ENCODE measurements at regions not wholly inside any gene's neighbourhood (a gene's known extent, or its start where the extent isn't known, plus 50 kb on each side); places are given as distances from the start of the nearest gene placed in this dataset.

- intact Hi-C loops (cut with micrococcal nuclease; ENCODE audit: unreplicated experiment): no loop called here
- no peak overlapping the region for H3K4me3 ChIP-seq (ENCODE audit: low read depth in 2 of 2, low read length in 2 of 2)
- H3K36me3 ChIP-seq (ENCODE audit: control insufficient read depth, insufficient read depth, low read length): no peaks in the 10 kb centered on the region
- H3K9me3 ChIP-seq (ENCODE audit: control insufficient read depth, insufficient read depth, low read depth, low read length): no peaks in the 10 kb centered on the region
- CTCF ChIA-PET: no interaction called here
- POLR2A ChIA-PET: no interaction called here
- in situ Hi-C loops (cut with HindIII; ENCODE audit: low pct_unique_long_range_greater_than_20kb, low sequenced_read_pairs): no loop called here
- no TSS peak for BruUV-seq (replicated peaks)
- ATAC-seq (no peak), DNase-seq (ENCODE audit: low read depth, low spot score) (no peak)
- TF ChIP-seq POLR2AphosphoS5 (IDR thresholded peaks at IDR 0.05; ENCODE audit: low read depth, low read length) (no peak), SIN3A (IDR thresholded peaks at IDR 0.05; ENCODE audit: borderline replicate concordance, insufficient read depth, low read depth, low read length) (no peak), REST (IDR thresholded peaks at IDR 0.05; ENCODE audit: insufficient read depth in 1 of 2, low read depth in 2 of 2, low read length in 1 of 2) (no peak), TCF7L2 (IDR thresholded peaks at IDR 0.05; ENCODE audit: low read depth, low read length) (no peak), CTCF (IDR thresholded peaks at IDR 0.05) (no peak)
- no peak overlapping the region for H3K27ac ChIP-seq (ENCODE audit: low read length)
- no peaks in the 10 kb centered on the region for H3K27me3 ChIP-seq (ENCODE audit: control insufficient read depth, insufficient read depth, low read length)
- H3K4me1 ChIP-seq (ENCODE audit: control insufficient read depth, insufficient read depth, low read length): 0 out of 2 replicates have a peak, but pooled peaks cover 2% of the 10 kb centered on the region
Observed at GRCh38 chr10:42977032-42977416, 99.8 kb upstream of the RET start.

GRCh38 chr10:42979181-42979580 lies 97.7 kb upstream of the RET start:
- H3K4me3 ChIP-seq (ENCODE audit: low read depth in 2 of 2, low read length in 2 of 2): no peak overlapping the region
- intact Hi-C loops (cut with micrococcal nuclease; ENCODE audit: unreplicated experiment): no loop called here
- ChIA-PET POLR2A (interaction anchor here (0.6 kb wide), 1 partner anchor 27 kb away, joined by 6 read pairs; no protein-coding TSS in a partner anchor), CTCF (no interaction called here)
- in situ Hi-C loops (cut with HindIII; ENCODE audit: low pct_unique_long_range_greater_than_20kb, low sequenced_read_pairs): no loop called here
- ATAC-seq: no peak
- 0 out of 2 replicates have a peak, but pooled peaks cover 2% of the 10 kb centered on the region for H3K4me1 ChIP-seq (ENCODE audit: control insufficient read depth, insufficient read depth, low read length)
- H3K36me3 ChIP-seq (ENCODE audit: control insufficient read depth, insufficient read depth, low read length): no peaks in the 10 kb centered on the region
- no TSS peak for BruUV-seq (replicated peaks)
- no peak for DNase-seq (ENCODE audit: low read depth, low spot score)
- H3K27ac ChIP-seq (ENCODE audit: low read length): no peak overlapping the region
- TF ChIP-seq REST (IDR thresholded peaks at IDR 0.05; ENCODE audit: insufficient read depth in 1 of 2, low read depth in 2 of 2, low read length in 1 of 2): no peak
- TF ChIP-seq CTCF (IDR thresholded peaks at IDR 0.05): no peak
- no peak for TF ChIP-seq TCF7L2 (IDR thresholded peaks at IDR 0.05; ENCODE audit: low read depth, low read length)
- no peak for TF ChIP-seq POLR2AphosphoS5 (IDR thresholded peaks at IDR 0.05; ENCODE audit: low read depth, low read length)
- TF ChIP-seq SIN3A (IDR thresholded peaks at IDR 0.05; ENCODE audit: borderline replicate concordance, insufficient read depth, low read depth, low read length): no peak
- H3K9me3 ChIP-seq (ENCODE audit: control insufficient read depth, insufficient read depth, low read depth, low read length): no peaks in the 10 kb centered on the region
- H3K27me3 ChIP-seq (ENCODE audit: control insufficient read depth, insufficient read depth, low read length): no peaks in the 10 kb centered on the region
